AG09309 (cell line): ENCODE measurements at regions not wholly inside any gene's neighbourhood (a gene's known extent, or its start where the extent isn't known, plus 50 kb on each side); places are given as distances from the start of the nearest gene placed in this dataset.

Experiments
- DNase-seq: peaks from one replicate; pipeline ENCODE4 v3.0.0-alpha.2; 2010; ENCODE audit warnings: low read depth
- H3K4me3 ChIP-seq: 2 replicates; pipeline ENCODE4 v1.5.1; 2011; ENCODE audit warnings: mild to moderate bottlenecking, low read depth, low read length, moderate library complexity; ENCODE audit not compliant: control insufficient read depth
- TF ChIP-seq, protein P1 (sequence below): IDR thresholded peaks from 2 replicates; pipeline ENCODE4 v1.5.1; 2011; ENCODE audit warnings: mild to moderate bottlenecking, low read depth, low read length, inconsistent platforms; ENCODE audit not compliant: insufficient read depth, control insufficient read depth; ENCODE audit errors: missing control alignments

DNA sequence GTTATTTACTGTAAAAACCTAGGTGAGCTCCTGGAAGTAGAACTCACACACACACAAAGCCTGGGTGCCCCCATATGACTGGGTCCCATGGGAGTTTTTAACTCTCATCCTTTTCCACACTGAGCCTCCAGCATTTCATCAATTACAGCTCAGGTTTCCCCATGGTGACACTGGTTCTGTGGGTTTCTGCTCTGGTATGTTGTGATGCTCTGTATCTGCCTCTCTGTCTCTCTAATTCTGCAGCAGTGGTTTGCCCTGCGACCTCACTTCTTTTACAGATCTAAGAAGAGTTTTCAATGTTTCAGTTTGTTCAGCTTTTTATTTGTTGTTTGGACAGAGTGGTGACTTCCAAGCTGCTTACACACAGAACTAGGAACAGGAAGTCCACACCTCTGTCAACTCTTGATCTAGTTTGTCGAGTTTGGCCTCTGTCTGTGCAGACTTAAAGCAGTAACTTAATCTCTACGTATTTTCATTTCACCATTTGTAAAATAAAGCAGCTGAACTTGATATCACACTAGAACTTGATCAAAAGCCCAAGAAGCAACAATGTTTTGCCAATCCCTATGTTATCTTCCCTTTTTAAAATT, 554.3 kb downstream of the EPHA7 start:
- TF ChIP-seq, protein P1, sequence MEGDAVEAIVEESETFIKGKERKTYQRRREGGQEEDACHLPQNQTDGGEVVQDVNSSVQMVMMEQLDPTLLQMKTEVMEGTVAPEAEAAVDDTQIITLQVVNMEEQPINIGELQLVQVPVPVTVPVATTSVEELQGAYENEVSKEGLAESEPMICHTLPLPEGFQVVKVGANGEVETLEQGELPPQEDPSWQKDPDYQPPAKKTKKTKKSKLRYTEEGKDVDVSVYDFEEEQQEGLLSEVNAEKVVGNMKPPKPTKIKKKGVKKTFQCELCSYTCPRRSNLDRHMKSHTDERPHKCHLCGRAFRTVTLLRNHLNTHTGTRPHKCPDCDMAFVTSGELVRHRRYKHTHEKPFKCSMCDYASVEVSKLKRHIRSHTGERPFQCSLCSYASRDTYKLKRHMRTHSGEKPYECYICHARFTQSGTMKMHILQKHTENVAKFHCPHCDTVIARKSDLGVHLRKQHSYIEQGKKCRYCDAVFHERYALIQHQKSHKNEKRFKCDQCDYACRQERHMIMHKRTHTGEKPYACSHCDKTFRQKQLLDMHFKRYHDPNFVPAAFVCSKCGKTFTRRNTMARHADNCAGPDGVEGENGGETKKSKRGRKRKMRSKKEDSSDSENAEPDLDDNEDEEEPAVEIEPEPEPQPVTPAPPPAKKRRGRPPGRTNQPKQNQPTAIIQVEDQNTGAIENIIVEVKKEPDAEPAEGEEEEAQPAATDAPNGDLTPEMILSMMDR = no peak
- H3K4me3 ChIP-seq = no peak overlapping the region
- DNase-seq = no peak

DNA sequence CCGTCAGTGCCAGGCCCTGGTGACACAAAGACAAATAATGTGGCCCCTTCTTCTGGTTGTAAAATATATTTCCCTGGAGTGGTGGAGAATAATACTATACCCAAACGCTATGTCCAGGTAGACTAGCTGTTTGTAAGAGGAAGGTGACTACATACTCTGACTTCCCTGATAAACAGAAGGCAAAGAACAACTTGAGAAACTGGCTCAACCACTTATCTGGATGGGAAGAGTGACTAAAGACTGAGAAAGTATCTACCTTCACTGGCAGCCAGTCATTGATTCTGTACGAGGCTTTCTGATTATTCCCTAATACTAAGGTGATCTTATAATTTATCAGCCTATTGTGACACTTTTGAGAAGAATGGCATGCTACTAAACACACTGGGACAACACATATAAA, 569.7 kb downstream of the EPHA7 start:
- TF ChIP-seq, protein P1 = no peak
- DNase-seq = no peak
- H3K4me3 ChIP-seq = no peak overlapping the region

DNA sequence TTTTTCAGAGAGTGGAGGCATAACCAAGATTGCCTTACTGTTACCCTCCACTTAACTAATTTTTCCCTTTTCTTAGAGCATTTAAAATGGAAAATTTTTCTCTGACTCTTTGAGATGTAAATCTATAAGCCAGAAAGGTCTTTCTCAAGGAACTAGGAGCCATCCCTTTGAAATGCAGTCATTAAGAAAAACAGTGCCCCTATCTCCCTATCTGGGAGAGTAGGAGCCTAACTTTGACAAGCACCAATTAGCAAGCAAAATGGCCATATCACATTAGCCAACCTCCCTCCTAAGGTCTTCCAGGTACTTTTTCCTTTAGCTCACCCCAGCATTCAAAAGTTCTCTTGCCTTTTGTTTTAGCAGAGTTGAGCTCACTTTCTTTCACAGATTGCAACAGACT, 570.5 kb downstream of the EPHA7 start:
- no peak for DNase-seq
- TF ChIP-seq, protein P1 = no peak
- H3K4me3 ChIP-seq = no peak overlapping the region

DNA sequence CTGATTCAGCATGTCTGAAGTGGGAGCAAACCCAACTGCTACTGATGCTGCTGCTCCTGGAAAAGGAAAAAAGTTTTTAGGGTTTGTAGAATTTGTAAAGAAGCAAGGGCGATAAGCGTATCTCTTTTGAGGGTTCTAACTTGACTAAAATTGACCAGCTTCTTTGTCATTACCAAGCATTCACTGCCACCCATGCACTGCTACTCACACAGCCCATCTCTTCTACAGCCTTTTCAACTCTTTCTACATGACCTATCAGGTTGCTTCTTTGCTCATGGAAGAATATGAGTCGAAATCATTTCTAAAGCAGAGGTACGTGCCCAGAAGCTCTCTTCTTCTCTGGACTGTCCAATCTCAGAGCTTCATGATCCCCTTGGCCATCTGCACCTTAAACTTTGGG, 570.9 kb downstream of the EPHA7 start:
- H3K4me3 ChIP-seq = no peak overlapping the region
- DNase-seq = no peak
- TF ChIP-seq, protein P1 = no peak

DNA sequence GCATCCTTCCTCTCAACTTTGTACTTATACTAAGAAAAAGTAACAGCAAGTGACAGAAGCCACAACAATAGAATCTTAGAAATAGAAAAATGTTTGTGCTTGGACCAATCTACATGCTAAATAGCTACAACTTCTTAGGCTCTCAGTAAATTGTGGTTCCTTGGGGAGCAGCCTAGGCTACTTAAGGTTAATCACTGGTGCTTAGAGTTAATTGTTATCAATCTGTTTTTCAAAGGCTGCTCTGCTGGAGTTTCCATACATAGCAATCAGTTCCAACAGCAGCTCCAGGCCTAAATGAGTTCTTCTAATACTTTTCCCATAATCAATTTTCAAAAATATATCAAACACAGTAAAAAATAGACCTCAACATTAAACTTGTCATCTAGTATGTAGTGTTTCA, 571.4 kb downstream of the EPHA7 start:
- no peak for DNase-seq
- H3K4me3 ChIP-seq = no peak overlapping the region
- TF ChIP-seq, protein P1 = no peak

DNA sequence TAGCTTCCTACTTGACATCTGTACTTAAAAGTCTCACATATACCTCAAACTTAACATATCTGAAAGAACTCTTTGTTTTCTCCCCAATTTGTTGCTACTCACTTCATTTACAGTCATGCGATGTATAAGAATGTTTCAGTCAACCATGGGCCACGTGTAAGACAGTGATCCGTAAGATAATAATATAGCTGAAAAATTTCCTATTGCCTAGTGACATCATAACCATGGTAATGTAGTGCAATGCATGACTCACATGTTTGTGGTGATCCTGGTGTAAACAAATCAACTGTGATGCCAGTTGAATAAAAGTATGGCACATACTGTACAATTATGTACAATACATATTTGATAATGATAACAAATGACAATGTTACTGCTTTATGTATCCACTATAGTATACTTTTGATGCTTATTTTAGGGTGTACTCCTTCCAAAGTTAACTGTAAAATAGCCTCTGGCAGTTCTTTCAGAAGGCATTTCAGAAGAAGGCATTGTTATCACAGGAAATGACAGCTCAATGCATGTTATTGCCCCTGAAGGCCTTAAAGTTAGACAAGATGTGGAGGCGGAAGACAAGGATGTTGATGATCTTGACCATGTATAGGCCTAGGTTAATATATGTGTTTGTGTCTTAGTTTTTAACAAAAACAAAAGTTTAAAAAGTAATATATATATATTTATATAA, 579.0 kb downstream of the EPHA7 start:
- DNase-seq = no peak
- no peak overlapping the region for H3K4me3 ChIP-seq
- TF ChIP-seq, protein P1 = no peak

DNA sequence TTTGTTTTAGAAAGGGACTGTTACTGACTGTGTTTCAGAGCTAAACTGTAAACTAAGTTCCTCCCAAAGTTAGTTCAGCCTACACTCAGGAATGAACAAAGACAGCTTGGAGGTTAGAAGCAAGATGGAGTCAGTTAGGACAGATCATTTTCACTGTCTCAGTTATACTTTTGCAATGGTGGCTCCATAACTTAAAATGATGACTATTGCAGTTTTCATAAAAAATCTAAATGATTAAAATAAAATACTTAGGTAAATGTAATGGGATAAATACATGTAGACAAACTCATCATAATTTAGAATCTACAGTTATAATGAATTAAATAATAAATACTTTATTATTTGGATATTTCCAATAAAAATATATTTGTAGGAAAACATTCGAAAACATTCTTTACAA, 590.6 kb downstream of the EPHA7 start:
- H3K4me3 ChIP-seq = no peak overlapping the region
- no peak for DNase-seq
- TF ChIP-seq, protein P1 = no peak
